ACC112 (cell line): ENCODE measurements at regions not wholly inside any gene's neighbourhood (a gene's known extent, or its start where the extent isn't known, plus 50 kb on each side); places are given as distances from the start of the nearest gene placed in this dataset.

Source experiments
- H2AFZ ChIP-seq: fragments of 200-600 bp; sonication (generic); one replicate; pipeline ENCODE4 v1.6.0; 2017; ENCODE audit warnings: antibody characterized with exemption, low read length; ENCODE audit not compliant: unreplicated experiment
- H3K27ac ChIP-seq: fragments of 200-600 bp; sonication (generic); 2 replicates; pipeline ENCODE4 v1.5.1; 2014; ENCODE audit warnings: low read depth, mild to moderate bottlenecking, antibody characterized with exemption, low read length, moderate library complexity
- H3K27me3 ChIP-seq: fragments of 200-600 bp; sonication (generic); 2 replicates; pipeline ENCODE4 v1.6.1; 2014; ENCODE audit warnings: mild to moderate bottlenecking, antibody characterized with exemption, low read length, moderate library complexity, mixed read lengths; ENCODE audit not compliant: insufficient read depth
- H3K36me3 ChIP-seq: fragments of 200-600 bp; sonication (generic); 2 replicates; pipeline ENCODE4 v1.6.1; 2016; ENCODE audit warnings: mild to moderate bottlenecking, antibody characterized with exemption, low read length, moderate library complexity, mixed read lengths; ENCODE audit not compliant: insufficient read depth
- H3K4me1 ChIP-seq: fragments of 200-600 bp; sonication (generic); one replicate; pipeline ENCODE4 v1.6.1; 2016; ENCODE audit warnings: low read length, mixed read lengths; ENCODE audit not compliant: insufficient read depth, unreplicated experiment, control insufficient read depth
- H3K4me3 ChIP-seq: fragments of 200-600 bp; sonication (generic); 2 replicates; pipeline ENCODE4 v1.5.1; 2014; ENCODE audit warnings: mild to moderate bottlenecking, low read depth, low read length
- H3K79me2 ChIP-seq: fragments of 200-600 bp; sonication (generic); one replicate; pipeline ENCODE4 v1.6.0; 2016; ENCODE audit warnings: low read length; ENCODE audit not compliant: control insufficient read depth, unreplicated experiment, insufficient read depth

GRCh38 chr1:234884006-234884405 lies 244.6 kb downstream of the TOMM20 start:
- H2AFZ ChIP-seq, result no peak overlapping the region
- no peaks in the 10 kb centered on the region for H3K79me2 ChIP-seq
- H3K36me3 ChIP-seq, result no peaks in the 10 kb centered on the region
- H3K27ac ChIP-seq, result no peak overlapping the region
- no peak overlapping the region for H3K4me3 ChIP-seq
- H3K27me3 ChIP-seq, result no peaks in the 10 kb centered on the region
- H3K4me1 ChIP-seq, result peaks cover 8% of the 10 kb centered on the region

- Histone ChIP-seq H3K4me1 (peaks cover 8% of the 10 kb centered on the region), H3K27ac (no peak overlapping the region)
These were observed 245.7 kb downstream of the TOMM20 start for GRCh38 chr1:234882898-234883297.

GRCh38 chr1:234881893-234882771 lies 246.5 kb downstream of the TOMM20 start:
- Histone ChIP-seq H2AFZ (no peak overlapping the region), H3K36me3 (no peaks in the 10 kb centered on the region), H3K79me2 (no peaks in the 10 kb centered on the region), H3K27ac (no peak overlapping the region), H3K4me3 (no peak overlapping the region), H3K27me3 (no peaks in the 10 kb centered on the region), H3K4me1 (peaks cover 7% of the 10 kb centered on the region)

More at GRCh38 chr1:234882898-234883297, 245.7 kb downstream of the TOMM20 start:
- no peaks in the 10 kb centered on the region for H3K79me2 ChIP-seq
- no peak overlapping the region for H3K4me3 ChIP-seq
- H3K36me3 ChIP-seq, result no peaks in the 10 kb centered on the region
- no peaks in the 10 kb centered on the region for H3K27me3 ChIP-seq
- no peak overlapping the region for H2AFZ ChIP-seq

- H3K79me2 ChIP-seq, result no peaks in the 10 kb centered on the region
- no peak overlapping the region for H3K27ac ChIP-seq
- no peaks in the 10 kb centered on the region for H3K36me3 ChIP-seq
- H2AFZ ChIP-seq, result no peak overlapping the region
- no peaks in the 10 kb centered on the region for H3K27me3 ChIP-seq
- no peak overlapping the region for H3K4me3 ChIP-seq
- H3K4me1 ChIP-seq, result peaks cover 12% of the 10 kb centered on the region
These were observed 249.2 kb downstream of the TOMM20 start for GRCh38 chr1:234879147-234880080.

GRCh38 chr1:234878288-234878687 lies 250.3 kb downstream of the TOMM20 start:
- H3K27me3 ChIP-seq, result no peaks in the 10 kb centered on the region
- peaks cover 12% of the 10 kb centered on the region for H3K4me1 ChIP-seq
- H2AFZ ChIP-seq, result no peak overlapping the region
- no peak overlapping the region for H3K4me3 ChIP-seq
- no peaks in the 10 kb centered on the region for H3K36me3 ChIP-seq
- no peaks in the 10 kb centered on the region for H3K79me2 ChIP-seq
- no peak overlapping the region for H3K27ac ChIP-seq

GRCh38 chr1:234877761-234878160 lies 250.9 kb downstream of the TOMM20 start:
- H3K4me3 ChIP-seq, result no peak overlapping the region
- H3K79me2 ChIP-seq, result no peaks in the 10 kb centered on the region
- no peak overlapping the region for H3K27ac ChIP-seq
- peaks cover 12% of the 10 kb centered on the region for H3K4me1 ChIP-seq
- no peaks in the 10 kb centered on the region for H3K27me3 ChIP-seq
- no peaks in the 10 kb centered on the region for H3K36me3 ChIP-seq
- H2AFZ ChIP-seq, result no peak overlapping the region

- H3K27ac ChIP-seq, result peak overlapping the region; percentile 33; the same call in 1 of the 2 replicates
- H3K36me3 ChIP-seq, result no peaks in the 10 kb centered on the region
- no peaks in the 10 kb centered on the region for H3K79me2 ChIP-seq
- peak overlapping the region; percentile 10 for H2AFZ ChIP-seq
- H3K27me3 ChIP-seq, result no peaks in the 10 kb centered on the region
- H3K4me3 ChIP-seq, result no peak overlapping the region
- peaks cover 15% of the 10 kb centered on the region for H3K4me1 ChIP-seq
These were observed 252.4 kb downstream of the TOMM20 start for GRCh38 chr1:234875953-234876855.

GRCh38 chr1:234875328-234875952 lies 253.2 kb downstream of the TOMM20 start:
- Histone ChIP-seq H3K27me3 (no peaks in the 10 kb centered on the region), H3K4me1 (peaks cover 15% of the 10 kb centered on the region), H3K79me2 (no peaks in the 10 kb centered on the region), H3K27ac (no peak overlapping the region), H3K4me3 (no peak overlapping the region), H3K36me3 (no peaks in the 10 kb centered on the region), H2AFZ (no peak overlapping the region)

GRCh38 chr1:234874291-234875288 lies 254.0 kb downstream of the TOMM20 start:
- Histone ChIP-seq H3K36me3 (no peaks in the 10 kb centered on the region), H3K4me1 (peaks cover 15% of the 10 kb centered on the region), H3K27ac (no peak overlapping the region), H3K27me3 (no peaks in the 10 kb centered on the region), H3K4me3 (no peak overlapping the region), H3K79me2 (no peaks in the 10 kb centered on the region), H2AFZ (no peak overlapping the region)
